MCF 10A (cell line): ENCODE measurements at regions not wholly inside any gene's neighbourhood (a gene's known extent, or its start where the extent isn't known, plus 50 kb on each side); places are given as distances from the start of the nearest gene placed in this dataset.

Source experiments
- BruUV-seq: library from RNA; stranded (reverse); fragments of 400-500 nt; replicated peaks from 2 replicates; lab custom pipeline; 2021; lab: Mats Ljungman, UMichigan
- CTCF ChIA-PET: fragments of 300-600 bp; sonication (Branson Sonifier 250); formaldehyde crosslinking; extraction: SDS; loops from one replicate; lab custom pipeline; 2021; ENCODE audit warnings: antibody characterized with exemption, inconsistent platforms; lab: Yijun Ruan, JAX
- POLR2A ChIA-PET: fragments of 300-600, 350-650 bp; sonication (Branson Sonifier 250); formaldehyde crosslinking; extraction: SDS; loops from one replicate; lab custom pipeline; 2020; ENCODE audit warnings: antibody characterized with exemption, inconsistent platforms; lab: Yijun Ruan, JAX
- DNase-seq: peaks from one replicate; pipeline ENCODE4 v3.0.0-alpha.2; 2018; ENCODE audit not compliant: unreplicated experiment
- H3K27ac Mint-ChIP-seq: one replicate; pipeline ENCODE4 v1.8.0; 2022; ENCODE audit warnings: mild to moderate bottlenecking, low read depth, mixed read lengths; ENCODE audit not compliant: unreplicated experiment
- H3K27me3 Mint-ChIP-seq: one replicate; pipeline ENCODE4 v1.8.0; 2022; ENCODE audit warnings: mixed read lengths; ENCODE audit not compliant: insufficient read depth, unreplicated experiment
- H3K36me3 Mint-ChIP-seq: one replicate; pipeline ENCODE4 v1.8.0; 2022; ENCODE audit warnings: mild to moderate bottlenecking, moderate library complexity, mixed read lengths; ENCODE audit not compliant: insufficient read depth, unreplicated experiment
- H3K4me1 Mint-ChIP-seq: one replicate; pipeline ENCODE4 v1.8.0; 2022; ENCODE audit warnings: mixed read lengths; ENCODE audit not compliant: insufficient read depth, unreplicated experiment
- H3K4me3 Mint-ChIP-seq: one replicate; pipeline ENCODE4 v1.8.0; 2022; ENCODE audit warnings: mild to moderate bottlenecking, moderate library complexity, mixed read lengths; ENCODE audit not compliant: unreplicated experiment
- H3K9me3 Mint-ChIP-seq: one replicate; pipeline ENCODE4 v1.8.0; 2022; ENCODE audit warnings: mixed read lengths; ENCODE audit not compliant: unreplicated experiment
- CTCF ChIP-seq: fragments of 200-600 bp; IDR thresholded peaks from one replicate; pipeline ENCODE4 v1.8.0; 2022; ENCODE audit warnings: antibody characterized with exemption, mild to moderate bottlenecking; ENCODE audit not compliant: unreplicated experiment
- intact Hi-C: fragments of 100-400 bp; cut with micrococcal nuclease; formaldehyde crosslinking; loops from 2 replicates; pipeline ENCODE4 v1.14.1; 2022

GRCh38 chr14:53509276-53510244 is 356.4 kb upstream of the DDHD1 start:
- Mint-ChIP-seq H3K27me3 (no peaks in the 10 kb centered on the region), H3K4me3 (peak overlapping the region; percentile 9), H3K4me1 (peaks cover 22% of the 10 kb centered on the region), H3K27ac (peak overlapping the region; percentile 91), H3K9me3 (peaks cover 13% of the 10 kb centered on the region), H3K36me3 (peaks cover 3% of the 10 kb centered on the region)
- TSS peak; percentile 80 for BruUV-seq
- DNase-seq, result peak; percentile 93
- POLR2A ChIA-PET, result interaction anchor here (0.5 to 2.2 kb wide), 15 partner anchors 8 to 803 kb away, joined by 3 to 25 read pairs (median 3); no protein-coding TSS in a partner anchor
- intact Hi-C loops, result no loop called here
- no peak for TF ChIP-seq CTCF
- CTCF ChIA-PET, result interaction anchor here (0.6 to 2.1 kb wide), 3 partner anchors 10 to 607 kb away, joined by 3 to 13 read pairs (median 4); no protein-coding TSS in a partner anchor

GRCh38 chr14:53501361-53502211 is 348.5 kb upstream of the DDHD1 start:
- Mint-ChIP-seq H3K27ac (no peak overlapping the region), H3K4me3 (no peak overlapping the region), H3K27me3 (no peaks in the 10 kb centered on the region), H3K4me1 (peaks cover 25% of the 10 kb centered on the region), H3K9me3 (peaks cover 14% of the 10 kb centered on the region), H3K36me3 (peaks cover 6% of the 10 kb centered on the region)
- BruUV-seq, result no TSS peak
- peak; percentile 75 for DNase-seq
- POLR2A ChIA-PET, result interaction anchor here (0.7 to 2.8 kb wide), 14 partner anchors 8 to 937 kb away, joined by 3 to 25 read pairs (median 4); partner anchors contain the start of gene DDHD1
- CTCF ChIA-PET, result interaction anchor here (0.6 to 1.3 kb wide), 3 partner anchors 23 to 86 kb away, joined by 3 to 4 read pairs (median 3); no protein-coding TSS in a partner anchor
- intact Hi-C loops, result no loop called here
- TF ChIP-seq CTCF, result no peak

- intact Hi-C loops, result no loop called here
- Mint-ChIP-seq H3K36me3 (peaks cover 6% of the 10 kb centered on the region), H3K9me3 (peaks cover 20% of the 10 kb centered on the region), H3K4me1 (peaks cover 25% of the 10 kb centered on the region), H3K27ac (no peak overlapping the region), H3K4me3 (no peak overlapping the region), H3K27me3 (no peaks in the 10 kb centered on the region)
- ChIA-PET POLR2A (interaction anchor here (0.9 to 2.8 kb wide), 4 partner anchors 10 to 67 kb away, joined by 3 to 25 read pairs (median 4); no protein-coding TSS in a partner anchor), CTCF (interaction anchor here (0.7 to 1.3 kb wide), 3 partner anchors 30 to 114 kb away, joined by 3 to 4 read pairs (median 3); no protein-coding TSS in a partner anchor)
- no peak for DNase-seq
- TF ChIP-seq CTCF, result no peak
- no TSS peak for BruUV-seq
Observed at GRCh38 chr14:53500191-53500590, 347.1 kb upstream of the DDHD1 start.
